Esophagus squamous epithelium (tissue), 4 donors: ENCODE measurements at regions not wholly inside any gene's neighbourhood (a gene's known extent, or its start where the extent isn't known, plus 50 kb on each side); places are given as distances from the start of the nearest gene placed in this dataset.

Source experiments
- POLR2A ChIP-seq, 4 donors: fragments of 450-650 bp; IDR thresholded peaks; one replicate each; pipeline ENCODE4 v1.6.1; 2017; ENCODE audit warnings: antibody characterized with exemption in 4 of 4, mild to moderate bottlenecking in 4 of 4, moderate library complexity in 3 of 4
- TF ChIP-seq, protein P1 (sequence below), 6 experiments: fragments of 450-650 bp in 4 of 6; fragments of 200-600 bp in 2 of 6; sonication (generic) in 2 of 6; IDR thresholded peaks; one replicate each; pipeline ENCODE4 v1.5.1; 2016 to 2019; ENCODE audit warnings: antibody characterized with exemption in 6 of 6, mild to moderate bottlenecking in 4 of 6, moderate library complexity in 4 of 6

DNA sequence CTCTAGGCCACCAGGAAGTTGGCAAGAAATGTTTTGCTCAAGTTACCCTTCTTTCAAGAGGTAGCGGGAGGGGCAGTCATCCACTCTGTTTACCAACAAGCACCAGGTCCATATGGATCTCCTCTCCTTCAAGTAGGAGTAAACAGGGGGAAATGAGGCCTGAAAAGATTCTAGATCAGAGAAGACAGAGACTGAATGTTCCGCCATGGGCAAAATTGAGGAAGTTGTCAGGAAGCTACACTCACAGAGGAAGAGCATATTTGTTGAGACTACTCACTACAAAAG, 81.6 kb downstream of the KLF15 start:
- TF ChIP-seq POLR2A (IDR thresholded peaks at IDR 0.05): no peak
- TF ChIP-seq, protein P1, sequence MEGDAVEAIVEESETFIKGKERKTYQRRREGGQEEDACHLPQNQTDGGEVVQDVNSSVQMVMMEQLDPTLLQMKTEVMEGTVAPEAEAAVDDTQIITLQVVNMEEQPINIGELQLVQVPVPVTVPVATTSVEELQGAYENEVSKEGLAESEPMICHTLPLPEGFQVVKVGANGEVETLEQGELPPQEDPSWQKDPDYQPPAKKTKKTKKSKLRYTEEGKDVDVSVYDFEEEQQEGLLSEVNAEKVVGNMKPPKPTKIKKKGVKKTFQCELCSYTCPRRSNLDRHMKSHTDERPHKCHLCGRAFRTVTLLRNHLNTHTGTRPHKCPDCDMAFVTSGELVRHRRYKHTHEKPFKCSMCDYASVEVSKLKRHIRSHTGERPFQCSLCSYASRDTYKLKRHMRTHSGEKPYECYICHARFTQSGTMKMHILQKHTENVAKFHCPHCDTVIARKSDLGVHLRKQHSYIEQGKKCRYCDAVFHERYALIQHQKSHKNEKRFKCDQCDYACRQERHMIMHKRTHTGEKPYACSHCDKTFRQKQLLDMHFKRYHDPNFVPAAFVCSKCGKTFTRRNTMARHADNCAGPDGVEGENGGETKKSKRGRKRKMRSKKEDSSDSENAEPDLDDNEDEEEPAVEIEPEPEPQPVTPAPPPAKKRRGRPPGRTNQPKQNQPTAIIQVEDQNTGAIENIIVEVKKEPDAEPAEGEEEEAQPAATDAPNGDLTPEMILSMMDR (IDR thresholded peaks at IDR 0.05): no peak
